Natural killer cell (primary cell): ENCODE measurements at regions not wholly inside any gene's neighbourhood (a gene's known extent, or its start where the extent isn't known, plus 50 kb on each side); places are given as distances from the start of the nearest gene placed in this dataset.

Experiments used
- ATAC-seq, 3 donors: fragments of 150-1000 bp in 2 of 3; fragments of 200-7000 bp in 1 of 3; cut with Tn5 transposase; 1 replicate in 1 of 3; 2 replicates in 2 of 3; pipeline ENCODE4 v1.10.0; 2021; ENCODE audit warnings: mild to moderate bottlenecking in 2 of 3, moderate library complexity in 2 of 3
- DNase-seq, 2 donors: peaks; one replicate each; pipeline versions ENCODE4 v3.0.0 to v3.0.0-alpha.2; 2013 to 2021; ENCODE audit warnings: mixed read lengths in 1 of 2
- H3K27ac ChIP-seq: one replicate; pipeline ENCODE4 v1.5.1; 2013; ENCODE audit warnings: mild to moderate bottlenecking, low read length
- H3K27me3 ChIP-seq: one replicate; pipeline ENCODE4 v1.6.1; 2013; ENCODE audit warnings: low read length; ENCODE audit not compliant: control insufficient read depth, insufficient read depth
- H3K36me3 ChIP-seq: one replicate; pipeline ENCODE4 v1.6.1; 2013; ENCODE audit warnings: low read length; ENCODE audit not compliant: control insufficient read depth, insufficient read depth
- H3K4me1 ChIP-seq: one replicate; pipeline ENCODE4 v1.6.1; 2013; ENCODE audit warnings: low read length; ENCODE audit not compliant: control insufficient read depth, insufficient read depth
- H3K4me3 ChIP-seq: one replicate; pipeline ENCODE4 v1.5.1; 2013; ENCODE audit warnings: low read length
- H3K9me3 ChIP-seq: one replicate; pipeline ENCODE4 v1.6.1; 2013; ENCODE audit warnings: low read length; ENCODE audit not compliant: control insufficient read depth, insufficient read depth
- H3K27ac Mint-ChIP-seq, 2 donors: one replicate each; pipeline ENCODE4 v1.8.0; 2022; ENCODE audit warnings: mild to moderate bottlenecking in 2 of 2, mixed read lengths in 2 of 2, moderate library complexity in 1 of 2
- H3K27me3 Mint-ChIP-seq, 2 donors: one replicate each; pipeline ENCODE4 v1.8.0; 2022; ENCODE audit warnings: low read depth in 2 of 2, mixed read lengths in 2 of 2
- H3K36me3 Mint-ChIP-seq: one replicate; pipeline ENCODE4 v1.8.0; 2022; ENCODE audit warnings: mixed read lengths
- H3K4me1 Mint-ChIP-seq, 2 donors: one replicate each; pipeline ENCODE4 v1.8.0; 2022; ENCODE audit warnings: mixed read lengths in 2 of 2
- H3K4me3 Mint-ChIP-seq: one replicate; pipeline ENCODE4 v1.8.0; 2022; ENCODE audit warnings: mild to moderate bottlenecking, moderate library complexity, mixed read lengths
- H3K9me3 Mint-ChIP-seq, 2 donors: one replicate each; pipeline ENCODE4 v1.8.0; 2022; ENCODE audit warnings: mixed read lengths in 2 of 2
- CTCF ChIP-seq: fragments of 200-600 bp; IDR thresholded peaks from one replicate; pipeline ENCODE4 v1.8.0; 2022; ENCODE audit warnings: antibody characterized with exemption
- WGBS: methylation state at CpG from one replicate; pipeline ENCODE4 v1.1.7; 2013; ENCODE audit warnings: missing lambda C conversion rate; ENCODE audit not compliant: insufficient coverage; 5-methylcytosine and 5-hydroxymethylcytosine counted together
- intact Hi-C: fragments of 100-400 bp; cut with micrococcal nuclease; formaldehyde crosslinking; loops from one replicate; pipeline ENCODE4 v1.14.2; 2022

GRCh38 chr15:79171320-79172031 is 80.9 kb upstream of the RASGRF1 start:
- H3K4me1 ChIP-seq: no peaks in the 10 kb centered on the region
- DNase-seq (no peak), ATAC-seq (no peak)
- TF ChIP-seq CTCF: no peak
- Mint-ChIP-seq H3K27ac (no peak overlapping the region), H3K9me3 (no peaks in the 10 kb centered on the region), H3K4me3 (no peak overlapping the region), H3K36me3 (no peaks in the 10 kb centered on the region), H3K4me1 (no peaks in the 10 kb centered on the region), H3K27me3 (peaks cover 13 to 36% of the 10 kb centered on the region in 2 donors)
- no peaks in the 10 kb centered on the region for H3K9me3 ChIP-seq
- intact Hi-C loops: no loop called here
- H3K27ac ChIP-seq: no peak overlapping the region
- H3K27me3 ChIP-seq: no peaks in the 10 kb centered on the region
- no peaks in the 10 kb centered on the region for H3K36me3 ChIP-seq
- WGBS: 75% methylated on average over 11 of the region's 11 CpGs
- H3K4me3 ChIP-seq: no peak overlapping the region

- H3K27me3 Mint-ChIP-seq: peaks cover 15 to 24% of the 10 kb centered on the region in 2 donors
- Histone ChIP-seq H3K9me3 (no peaks in the 10 kb centered on the region), H3K27ac (no peak overlapping the region), H3K4me1 (no peaks in the 10 kb centered on the region), H3K36me3 (no peaks in the 10 kb centered on the region), H3K4me3 (no peak overlapping the region), H3K27me3 (no peaks in the 10 kb centered on the region)
- DNase-seq: no peak
- no peaks in the 10 kb centered on the region for H3K36me3 Mint-ChIP-seq
- no peaks in the 10 kb centered on the region for H3K4me1 Mint-ChIP-seq
- no peak overlapping the region for H3K4me3 Mint-ChIP-seq
- ATAC-seq: no peak
- WGBS: 76% methylated on average over 6 of the region's 6 CpGs
- TF ChIP-seq CTCF: no peak
- intact Hi-C loops: no loop called here
- H3K9me3 Mint-ChIP-seq: no peaks in the 10 kb centered on the region
- no peak overlapping the region for H3K27ac Mint-ChIP-seq
These were observed 79.7 kb upstream of the RASGRF1 start for GRCh38 chr15:79170256-79170664.

GRCh38 chr15:79169526-79170133 is 79.0 kb upstream of the RASGRF1 start:
- 80% methylated on average over 1 of the region's 4 CpGs for WGBS
- Mint-ChIP-seq H3K27ac (no peak overlapping the region), H3K27me3 (peaks cover 15 to 28% of the 10 kb centered on the region in 2 donors)

More at GRCh38 chr15:79169526-79170133, 79.0 kb upstream of the RASGRF1 start:
- Histone ChIP-seq H3K36me3 (no peaks in the 10 kb centered on the region), H3K27ac (no peak overlapping the region), H3K4me3 (no peak overlapping the region), H3K27me3 (no peaks in the 10 kb centered on the region), H3K4me1 (no peaks in the 10 kb centered on the region), H3K9me3 (no peaks in the 10 kb centered on the region)
- Mint-ChIP-seq H3K4me1 (no peaks in the 10 kb centered on the region), H3K9me3 (no peaks in the 10 kb centered on the region), H3K36me3 (no peaks in the 10 kb centered on the region), H3K4me3 (no peak overlapping the region)
- intact Hi-C loops: no loop called here
- TF ChIP-seq CTCF: no peak
- no peak for ATAC-seq
- no peak for DNase-seq
